H1 (cell line): ENCODE measurements at regions not wholly inside any gene's neighbourhood (a gene's known extent, or its start where the extent isn't known, plus 50 kb on each side); places are given as distances from the start of the nearest gene placed in this dataset.
A peak's percentile ranks its signal among the peaks of the same experiment; 100 is the strongest.

ENCODE experiments used
- CTCF ChIA-PET: fragments of 300-600 bp; sonication (Branson Sonifier 250); formaldehyde crosslinking; loops from one replicate; lab custom pipeline; 2021; ENCODE audit not compliant: partially characterized antibody; lab: Charles Lee
- POLR2A ChIA-PET: fragments of 300-600 bp; sonication (Branson Sonifier 250); formaldehyde crosslinking; loops from one replicate; lab custom pipeline; 2021; ENCODE audit warnings: inconsistent platforms; ENCODE audit not compliant: partially characterized antibody; lab: Charles Lee
- DNase-seq, 2 experiments: peaks; one replicate each; pipeline versions ENCODE4 v3.0.0 to v3.0.0-alpha.2; 2010 to 2022; ENCODE audit warnings: low spot score in 2 of 2, low read depth in 1 of 2, mixed read lengths in 1 of 2
- FAIRE-seq: peaks from 2 replicates; lab custom pipeline; 2011; peaks lifted over from hg19 to GRCh38; lab: Jason Lieb, UNC
- H2AFZ ChIP-seq: 2 replicates; pipeline ENCODE4 v1.8.1; 2012; ENCODE audit warnings: low read length, inconsistent platforms
- H2AK5ac ChIP-seq: 2 replicates; pipeline ENCODE4 v1.6.1; 2013; ENCODE audit warnings: low read depth, low read length
- H2BK120ac ChIP-seq: replicated peaks from 2 replicates; pipeline ENCODE3; 2013; ENCODE audit warnings: low read depth, low read length, inconsistent platforms
- H2BK12ac ChIP-seq: 2 replicates; pipeline ENCODE4 v1.6.1; 2013; ENCODE audit warnings: low read depth, low read length
- H2BK15ac ChIP-seq: 2 replicates; pipeline ENCODE4 v1.6.1; 2013; ENCODE audit warnings: low read length
- H2BK20ac ChIP-seq: 2 replicates; pipeline ENCODE4 v1.6.1; 2013; ENCODE audit warnings: low read length
- H2BK5ac ChIP-seq: 2 replicates; pipeline ENCODE4 v1.6.1; 2013; ENCODE audit warnings: low read depth, low read length
- H3K14ac ChIP-seq: 2 replicates; pipeline ENCODE4 v1.6.1; 2013; ENCODE audit warnings: inconsistent platforms; ENCODE audit not compliant: insufficient read length
- H3K18ac ChIP-seq: 2 replicates; pipeline ENCODE4 v1.6.1; 2013; ENCODE audit warnings: low read length; ENCODE audit errors: extremely low read depth
- H3K23ac ChIP-seq: 2 replicates; pipeline ENCODE4 v1.6.1; 2013; ENCODE audit warnings: inconsistent platforms; ENCODE audit not compliant: insufficient read length
- H3K23me2 ChIP-seq: 2 replicates; pipeline ENCODE4 v1.6.1; 2013; ENCODE audit warnings: low read depth, low read length
- H3K27ac ChIP-seq: 2 replicates; pipeline ENCODE4 v1.6.1; 2011; ENCODE audit warnings: low read depth, low read length, inconsistent platforms
- H3K27me3 ChIP-seq, 4 experiments: replicated peaks in 1 of 4; 1 replicate in 1 of 4; 2 replicates in 3 of 4; pipeline versions ENCODE4 v1.6.1 to v1.8.1; 2011 to 2013; ENCODE audit warnings: low read length in 3 of 4, mild to moderate bottlenecking in 3 of 4, inconsistent platforms in 2 of 4, mixed read lengths in 2 of 4, moderate library complexity in 1 of 4; ENCODE audit not compliant: control insufficient read depth in 3 of 4, insufficient read depth in 3 of 4; ENCODE audit errors: extremely low read depth in 1 of 4
- H3K36me3 ChIP-seq, 4 experiments: 2 replicates each; pipeline versions ENCODE4 v1.6.1 to v1.8.1; 2011 to 2013; ENCODE audit warnings: mild to moderate bottlenecking in 4 of 4, low read length in 3 of 4, moderate library complexity in 2 of 4, control low read depth in 1 of 4, inconsistent platforms in 1 of 4; ENCODE audit not compliant: insufficient read depth in 4 of 4, control insufficient read depth in 2 of 4
- H3K4ac ChIP-seq: replicated peaks from 2 replicates; pipeline ENCODE3; 2013; ENCODE audit warnings: low read length, low read depth, mixed read lengths, inconsistent platforms; ENCODE audit not compliant: insufficient read length
- H3K4me1 ChIP-seq, 4 experiments: replicated peaks in 1 of 4; 1 replicate in 1 of 4; 2 replicates in 3 of 4; pipeline versions ENCODE4 v1.6.1 to v1.8.1; 2011 to 2013; ENCODE audit warnings: low read length in 3 of 4, inconsistent platforms in 2 of 4, mixed read lengths in 1 of 4; ENCODE audit not compliant: insufficient read depth in 4 of 4, control insufficient read depth in 3 of 4
- H3K4me2 ChIP-seq, 2 experiments: 2 replicates each; pipeline versions ENCODE4 v1.6.1 to v1.8.1; 2011 to 2013; ENCODE audit warnings: low read depth in 2 of 2, low read length in 2 of 2, control low read depth in 1 of 2, inconsistent platforms in 1 of 2, mild to moderate bottlenecking in 1 of 2; ENCODE audit not compliant: insufficient read depth in 1 of 2
- H3K4me3 ChIP-seq, 4 experiments: fragments of 200-600, 300-600 bp in 1 of 4; sonication (generic), shearing (Covaris generic), sonication (Bioruptor Twin) in 1 of 4; 2 replicates each; pipeline versions ENCODE4 v1.5.1 to v1.8.1; 2011 to 2016; ENCODE audit warnings: low read length in 4 of 4, low read depth in 3 of 4, control low read depth in 2 of 4, inconsistent platforms in 2 of 4, mild to moderate bottlenecking in 2 of 4, mixed read lengths in 1 of 4, moderate library complexity in 1 of 4; ENCODE audit not compliant: insufficient read depth in 2 of 4; ENCODE audit errors: extremely low read depth in 1 of 4
- H3K56ac ChIP-seq: replicated peaks from 2 replicates; pipeline ENCODE3; 2013; ENCODE audit warnings: low read depth, mild to moderate bottlenecking, mixed read lengths, low read length, inconsistent platforms; ENCODE audit not compliant: insufficient read length
- H3K79me1 ChIP-seq: 2 replicates; pipeline ENCODE4 v1.6.1; 2013; ENCODE audit warnings: low read depth, low read length, control low read depth
- H3K79me2 ChIP-seq, 2 experiments: 2 replicates each; pipeline versions ENCODE4 v1.6.1 to v1.8.1; 2012 to 2013; ENCODE audit warnings: low read length in 2 of 2, mild to moderate bottlenecking in 2 of 2, inconsistent platforms in 1 of 2; ENCODE audit not compliant: insufficient read depth in 2 of 2, control insufficient read depth in 1 of 2
- H3K9ac ChIP-seq, 4 experiments: replicated peaks in 1 of 4; 1 replicate in 1 of 4; 2 replicates in 3 of 4; pipeline versions ENCODE4 v1.6.1 to v1.8.1; 2011 to 2013; ENCODE audit warnings: low read depth in 3 of 4, low read length in 3 of 4, control low read depth in 2 of 4, mild to moderate bottlenecking in 2 of 4, moderate library complexity in 2 of 4, inconsistent platforms in 1 of 4; ENCODE audit errors: extremely low read depth in 1 of 4
- H3K9me3 ChIP-seq, 2 experiments: 2 replicates each; pipeline versions ENCODE4 v1.6.1 to v1.8.1; 2012 to 2013; ENCODE audit warnings: mild to moderate bottlenecking in 2 of 2, moderate library complexity in 2 of 2, control low read depth in 1 of 2, inconsistent platforms in 1 of 2, low read depth in 1 of 2, low read length in 1 of 2, mixed read lengths in 1 of 2; ENCODE audit not compliant: insufficient read depth in 2 of 2
- H4K20me1 ChIP-seq, 2 experiments: replicated peaks in 1 of 2; 2 replicates each; pipeline versions ENCODE3 to v1.8.1; 2011 to 2013; ENCODE audit warnings: inconsistent platforms in 2 of 2, low read length in 2 of 2, mild to moderate bottlenecking in 1 of 2; ENCODE audit not compliant: insufficient read depth in 2 of 2, control insufficient read depth in 1 of 2
- H4K5ac ChIP-seq: 2 replicates; pipeline ENCODE4 v1.6.1; 2013; ENCODE audit warnings: low read length, low read depth, mixed read lengths, inconsistent platforms; ENCODE audit not compliant: insufficient read length
- H4K8ac ChIP-seq: 2 replicates; pipeline ENCODE4 v1.8.0; 2013; ENCODE audit warnings: mild to moderate bottlenecking, moderate library complexity, low read length, inconsistent platforms; ENCODE audit not compliant: insufficient read depth; ENCODE audit errors: extremely low read depth
- H4K91ac ChIP-seq: replicated peaks from 2 replicates; pipeline ENCODE3; 2013; ENCODE audit warnings: low read length, mixed read lengths, inconsistent platforms; ENCODE audit not compliant: insufficient read length
- BACH1 ChIP-seq: IDR thresholded peaks from 2 replicates; pipeline ENCODE4 v1.6.1; 2012; ENCODE audit warnings: low read length, improper control_type of control experiment
- RXRA ChIP-seq: IDR thresholded peaks from 2 replicates; pipeline ENCODE4 v1.6.1; 2011; ENCODE audit warnings: low read depth, mild to moderate bottlenecking, low read length, moderate library complexity; ENCODE audit not compliant: insufficient read depth
- ZNF274 ChIP-seq: IDR thresholded peaks from 2 replicates; pipeline ENCODE4 v1.7.0; 2012; ENCODE audit warnings: low read length, borderline replicate concordance; ENCODE audit errors: extremely low read depth
- WGBS, 2 experiments: shearing (Covaris generic) in 1 of 2; methylation state at CpG; one replicate each; pipeline versions ENCODE4 v1.1.6 to v1.1.7; 2013 to 2015; ENCODE audit warnings: low lambda C conversion rate in 2 of 2, mixed read lengths in 2 of 2, inconsistent platforms in 1 of 2, low coverage in 1 of 2, missing lambda C conversion rate in 1 of 2; ENCODE audit not compliant: insufficient replicate concordance in 2 of 2, insufficient coverage in 1 of 2, insufficient read length in 1 of 2; ENCODE audit errors: extremely low coverage in 1 of 2, missing lambda C conversion rate in 1 of 2; 5-methylcytosine and 5-hydroxymethylcytosine counted together

DNA sequence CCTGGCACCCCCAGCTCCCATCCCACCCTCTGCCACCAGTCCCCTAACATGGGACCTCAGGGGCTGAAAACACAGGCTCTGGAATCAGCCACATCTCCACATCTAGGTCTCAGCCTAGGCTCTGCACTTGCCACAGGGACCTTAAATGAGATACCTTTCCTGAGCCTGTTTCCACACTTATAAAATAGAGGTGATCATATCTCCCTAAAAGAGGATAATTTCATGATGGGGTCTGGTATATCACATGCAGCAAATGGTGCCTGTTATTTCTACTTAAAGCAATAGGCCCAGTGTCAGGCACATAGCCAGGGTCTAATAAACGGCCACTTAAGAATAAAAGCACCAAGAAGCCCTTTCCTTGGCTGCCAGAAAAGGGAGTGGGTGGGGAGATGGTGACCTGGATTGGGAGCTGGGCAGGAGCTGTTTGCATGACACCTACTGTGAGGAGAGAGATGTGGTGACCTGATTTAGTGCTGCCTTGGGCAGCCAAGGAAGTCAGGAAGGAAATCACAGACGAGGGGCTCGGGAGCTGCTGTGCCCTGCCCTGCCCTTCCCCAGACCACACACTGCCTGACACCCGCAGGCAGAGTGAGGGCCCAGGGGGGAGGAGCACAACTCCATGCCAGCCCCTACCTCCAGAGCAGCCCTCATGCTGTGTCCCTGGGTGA is 71.2 kb downstream of the IRF2BPL start:
- Histone ChIP-seq H3K56ac (peak overlapping the region; percentile 39), H3K27ac (peak overlapping the region; percentile 22; the same call in 1 of the 2 replicates), H3K4me3 (peak overlapping the region in 1 of 4 experiments; percentile 48; a peak in 1 of 8 replicates), H2BK120ac (peak overlapping the region; percentile 92), H3K9ac (peak overlapping the region in 2 of 4 experiments; percentile 0 to 53; a peak in 4 of 7 replicates), H4K20me1 (no peaks in the 10 kb centered on the region), H3K23me2 (peaks cover 3% of the 10 kb centered on the region), H3K79me2 (no peaks in the 10 kb centered on the region), H3K9me3 (no peaks in the 10 kb centered on the region), H4K91ac (peak overlapping the region; percentile 99), H2AK5ac (peak overlapping the region; percentile 99), H2BK20ac (peak overlapping the region; percentile 99; the same call in 1 of the 2 replicates), H2BK12ac (peak overlapping the region; percentile 100), H3K14ac (no peak overlapping the region), H3K4me2 (peak overlapping the region; percentile 37 to 74), H4K5ac (peak overlapping the region; percentile 24), H3K18ac (peak overlapping the region; percentile 96; the same call in 1 of the 2 replicates), H2BK15ac (peak overlapping the region; percentile 5; the same call in 1 of the 2 replicates), H4K8ac (no peak overlapping the region), H3K27me3 (no peaks in the 10 kb centered on the region), H3K79me1 (no peaks in the 10 kb centered on the region), H2AFZ (no peak overlapping the region), H3K4me1 (peaks cover 38 to 52% (median 45%) of the 10 kb centered on the region in 4 experiments), H3K4ac (peak overlapping the region; percentile 89), H3K23ac (no peak overlapping the region), H3K36me3 (no peaks in the 10 kb centered on the region), H2BK5ac (peak overlapping the region; percentile 100)
- ChIA-PET POLR2A (interaction anchor here (0.5 to 5.3 kb wide), 15 partner anchors 9 to 142 kb away, joined by 3 to 29 read pairs (median 4); partner anchors contain the start of gene IRF2BPL), CTCF (interaction anchor here (0.7 to 10.4 kb wide), 17 partner anchors 10 to 130 kb away, joined by 3 to 151 read pairs (median 5); no protein-coding TSS in a partner anchor)
- TF ChIP-seq BACH1 (0 out of 2 replicates have a peak, but pooled peaks have one; percentile 18), RXRA (no peak), ZNF274 (no peak)
- DNase-seq (no peak), FAIRE-seq (no peak)
- 36% methylated on average over 4 of the region's 4 CpGs; no CpG with 5 or more reads in 1 of the 2 experiments for WGBS, 2 experiments
